Prostate gland (tissue), 2 donors: ENCODE measurements at regions not wholly inside any gene's neighbourhood (a gene's known extent, or its start where the extent isn't known, plus 50 kb on each side); places are given as distances from the start of the nearest gene placed in this dataset.

Experiments
- CTCF ChIP-seq, 4 experiments: fragments of 200-600 bp in 2 of 4; fragments of 450-650 bp in 2 of 4; sonication (generic) in 2 of 4; IDR thresholded peaks; 1 replicate in 3 of 4; 2 replicates in 1 of 4; pipeline ENCODE4 v1.5.1; 2016 to 2019; ENCODE audit warnings: antibody characterized with exemption in 4 of 4, mild to moderate bottlenecking in 2 of 4, moderate library complexity in 2 of 4
- POLR2A ChIP-seq: fragments of 450-650 bp; IDR thresholded peaks from one replicate; pipeline ENCODE4 v1.6.1; 2016; ENCODE audit warnings: antibody characterized with exemption, mild to moderate bottlenecking

GRCh38 chr12:111150360-111150759 lies 218.5 kb downstream of the PHETA1 start:
- no peak for TF ChIP-seq CTCF (IDR thresholded peaks at IDR 0.05)
- TF ChIP-seq POLR2A = no peak
